NB4 (cell line): ENCODE measurements at regions not wholly inside any gene's neighbourhood (a gene's known extent, or its start where the extent isn't known, plus 50 kb on each side); places are given as distances from the start of the nearest gene placed in this dataset.

ENCODE experiments used
- CTCF ChIP-seq: IDR thresholded peaks from one replicate; pipeline ENCODE4 v1.5.1; 2012; ENCODE audit warnings: low read depth, low read length
- MAX ChIP-seq: IDR thresholded peaks from 2 replicates; pipeline ENCODE4 v1.6.1; 2011; ENCODE audit warnings: low read depth, low read length
- POLR2A ChIP-seq: IDR thresholded peaks from 2 replicates; pipeline ENCODE4 v1.6.1; 2011; ENCODE audit warnings: mild to moderate bottlenecking; ENCODE audit not compliant: insufficient read length; ENCODE audit errors: extremely low read depth

GRCh38 chr3:169022457-169022856 is 641.1 kb downstream of the MECOM start:
- TF ChIP-seq MAX (no peak), POLR2A (no peak), CTCF (no peak)
